Esophagus (tissue), 2 donors: ENCODE measurements at regions not wholly inside any gene's neighbourhood (a gene's known extent, or its start where the extent isn't known, plus 50 kb on each side); places are given as distances from the start of the nearest gene placed in this dataset.

Source experiments
- H3K27ac ChIP-seq, 2 donors: one replicate each; pipeline ENCODE4 v1.5.1; 2013; ENCODE audit warnings: low read depth in 2 of 2, mild to moderate bottlenecking in 2 of 2, inconsistent platforms in 1 of 2, low read length in 1 of 2, moderate library complexity in 1 of 2
- H3K27me3 ChIP-seq, 2 donors: one replicate each; pipeline ENCODE4 v1.6.1; 2013; ENCODE audit warnings: low read length in 2 of 2, control low read depth in 1 of 2, mild to moderate bottlenecking in 1 of 2; ENCODE audit not compliant: insufficient read depth in 2 of 2, control insufficient read depth in 1 of 2
- H3K36me3 ChIP-seq, 2 donors: one replicate each; pipeline ENCODE4 v1.6.1; 2013; ENCODE audit warnings: low read length in 1 of 2; ENCODE audit not compliant: control insufficient read depth in 2 of 2, insufficient read depth in 2 of 2
- H3K4me1 ChIP-seq, 2 donors: one replicate each; pipeline ENCODE4 v1.6.1; 2013; ENCODE audit warnings: low read length in 1 of 2; ENCODE audit not compliant: control insufficient read depth in 2 of 2, insufficient read depth in 2 of 2
- H3K4me3 ChIP-seq, 2 donors: one replicate each; pipeline ENCODE4 v1.5.1; 2013; ENCODE audit warnings: low read length in 2 of 2, mild to moderate bottlenecking in 2 of 2, low read depth in 1 of 2, moderate library complexity in 1 of 2
- H3K9me3 ChIP-seq, 2 donors: one replicate each; pipeline ENCODE4 v1.6.1; 2013; ENCODE audit warnings: mild to moderate bottlenecking in 2 of 2, low read depth in 1 of 2, low read length in 1 of 2, moderate library complexity in 1 of 2; ENCODE audit not compliant: control insufficient read depth in 2 of 2, insufficient read depth in 1 of 2
- WGBS, 2 donors: extraction: QIAGEN DNeasy Blood & Tissue Kit; methylation state at CpG; one replicate each; pipeline ENCODE4 v1.1.7; 2013; 5-methylcytosine and 5-hydroxymethylcytosine counted together
- donor health status: healthy with polysubstance abuse.
- donor health status: Bipolar disorder and iron deficiency.

GRCh38 chr14:101188571-101188915 lies 285.0 kb upstream of the RTL1 start:
- no peaks in the 10 kb centered on the region for H3K27me3 ChIP-seq
- no peak overlapping the region for H3K27ac ChIP-seq
- WGBS, 2 donors, result 72 to 77% methylated on average over 7 of the region's 7 CpGs
- H3K4me1 ChIP-seq, result peaks cover 2 to 4% of the 10 kb centered on the region in 2 donors
- H3K9me3 ChIP-seq, result no peaks in the 10 kb centered on the region
- H3K36me3 ChIP-seq, result no peaks in the 10 kb centered on the region
- no peak overlapping the region for H3K4me3 ChIP-seq

- Histone ChIP-seq H3K4me3 (no peak overlapping the region), H3K4me1 (no peaks in the 10 kb centered on the region), H3K27ac (no peak overlapping the region), H3K36me3 (no peaks in the 10 kb centered on the region), H3K27me3 (no peaks in the 10 kb centered on the region), H3K9me3 (no peaks in the 10 kb centered on the region)
- 49 to 61% methylated on average over 2 of the region's 2 CpGs for WGBS, 2 donors
Measured at GRCh38 chr14:101189266-101189665, 285.7 kb upstream of the RTL1 start.

- H3K4me1 ChIP-seq, result no peaks in the 10 kb centered on the region
- WGBS, 2 donors, result 77 to 80% methylated on average over 3 of the region's 3 CpGs
- no peak overlapping the region for H3K4me3 ChIP-seq
- H3K36me3 ChIP-seq, result no peaks in the 10 kb centered on the region
- no peak overlapping the region for H3K27ac ChIP-seq
- H3K27me3 ChIP-seq, result no peaks in the 10 kb centered on the region
- no peaks in the 10 kb centered on the region for H3K9me3 ChIP-seq
Measured at GRCh38 chr14:101189962-101190560, 286.5 kb upstream of the RTL1 start.

- Histone ChIP-seq H3K4me3 (no peak overlapping the region), H3K36me3 (no peaks in the 10 kb centered on the region), H3K9me3 (no peaks in the 10 kb centered on the region), H3K27ac (no peak overlapping the region), H3K4me1 (no peaks in the 10 kb centered on the region), H3K27me3 (no peaks in the 10 kb centered on the region)
- WGBS, 2 donors, result 67 to 76% methylated on average over 6 of the region's 6 CpGs
Measured at GRCh38 chr14:101191101-101191720, 287.7 kb upstream of the RTL1 start.

GRCh38 chr14:101191721-101192660 lies 288.5 kb upstream of the RTL1 start:
- Histone ChIP-seq H3K27me3 (no peaks in the 10 kb centered on the region), H3K27ac (no peak overlapping the region), H3K4me3 (no peak overlapping the region), H3K36me3 (no peaks in the 10 kb centered on the region), H3K9me3 (no peaks in the 10 kb centered on the region), H3K4me1 (no peaks in the 10 kb centered on the region)
- 84 to 85% methylated on average over 15 of the region's 15 CpGs for WGBS, 2 donors

GRCh38 chr14:101192661-101193000 lies 289.1 kb upstream of the RTL1 start:
- 79 to 84% methylated on average over 4 of the region's 4 CpGs for WGBS, 2 donors
- H3K36me3 ChIP-seq, result no peaks in the 10 kb centered on the region

GRCh38 chr14:101193106-101193844 lies 289.8 kb upstream of the RTL1 start:
- no peaks in the 10 kb centered on the region for H3K9me3 ChIP-seq
- H3K36me3 ChIP-seq, result no peaks in the 10 kb centered on the region
- no peaks in the 10 kb centered on the region for H3K4me1 ChIP-seq
- WGBS, 2 donors, result 81 to 85% methylated on average over 16 of the region's 16 CpGs
- H3K27ac ChIP-seq, result no peak overlapping the region
- no peak overlapping the region for H3K4me3 ChIP-seq
- no peaks in the 10 kb centered on the region for H3K27me3 ChIP-seq

More at GRCh38 chr14:101192661-101193000, 289.1 kb upstream of the RTL1 start:
- no peaks in the 10 kb centered on the region for H3K4me1 ChIP-seq
- no peaks in the 10 kb centered on the region for H3K9me3 ChIP-seq
- no peaks in the 10 kb centered on the region for H3K27me3 ChIP-seq
- H3K27ac ChIP-seq, result no peak overlapping the region
- H3K4me3 ChIP-seq, result no peak overlapping the region

GRCh38 chr14:101193845-101194372 lies 290.4 kb upstream of the RTL1 start:
- no peaks in the 10 kb centered on the region for H3K36me3 ChIP-seq
- no peaks in the 10 kb centered on the region for H3K27me3 ChIP-seq
- no peak overlapping the region for H3K4me3 ChIP-seq
- H3K27ac ChIP-seq, result no peak overlapping the region
- H3K4me1 ChIP-seq, result no peaks in the 10 kb centered on the region
- H3K9me3 ChIP-seq, result no peaks in the 10 kb centered on the region
- 73 to 77% methylated on average over 15 of the region's 15 CpGs for WGBS, 2 donors
